HG03066 (cell line): ENCODE measurements at regions not wholly inside any gene's neighbourhood (a gene's known extent, or its start where the extent isn't known, plus 50 kb on each side); places are given as distances from the start of the nearest gene placed in this dataset.
"Not testable (repeated sequence)": the region's sequence is repeated elsewhere in the genome, so short reads cannot be mapped to it uniquely, and the experiment has no call there.

ENCODE experiments used
- ATAC-seq: cut with Tn5 transposase; IDR thresholded peaks from one replicate; pipeline ENCODE4 v1.9.1; 2021; ENCODE audit warnings: low read depth; ENCODE audit not compliant: unreplicated experiment

DNA sequence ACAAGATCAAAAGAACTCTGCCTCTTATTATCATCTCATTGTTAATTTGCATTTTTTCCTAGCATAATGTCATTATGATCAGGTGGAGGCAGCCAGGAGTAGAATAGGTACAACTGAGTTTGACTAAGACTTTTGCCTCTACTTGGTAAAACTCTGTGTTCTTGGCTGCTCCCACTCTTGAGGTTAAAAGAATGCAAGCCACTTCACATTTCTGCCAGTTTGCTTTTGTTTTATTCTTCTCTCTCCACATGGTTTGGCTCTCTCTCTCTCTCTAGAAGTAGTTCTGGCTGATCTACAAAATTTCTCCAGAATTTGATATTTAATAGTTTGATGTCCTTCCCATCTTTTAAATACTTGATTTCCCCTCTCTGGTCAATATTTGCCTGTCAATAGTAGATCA is 170.7 kb upstream of the E2F7 start:
- no peak for ATAC-seq

DNA sequence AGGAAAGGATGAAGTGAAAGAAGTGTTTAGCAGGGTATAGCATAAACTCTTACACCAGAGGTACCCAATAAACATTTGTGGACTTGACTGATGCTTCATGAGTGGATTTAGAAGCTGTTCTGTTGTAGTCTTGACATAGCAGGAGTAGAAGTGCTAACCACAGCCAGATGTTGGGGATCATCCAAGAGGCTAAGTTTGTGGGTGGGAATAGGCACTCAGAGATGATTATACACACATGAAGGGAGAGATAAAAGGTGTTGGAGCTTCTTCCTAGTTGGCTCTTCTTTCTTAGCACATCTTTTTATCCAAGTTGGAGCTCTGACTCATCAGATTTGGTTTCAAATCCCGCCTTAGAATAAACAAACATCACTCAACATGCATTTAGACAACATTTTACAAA is 166.7 kb upstream of the E2F7 start:
- no peak for ATAC-seq

GRCh38 chr12:77231501-77231918 is 166.1 kb upstream of the E2F7 start:
- ATAC-seq = no peak

GRCh38 chr12:77229640-77230442 is 164.5 kb upstream of the E2F7 start:
- no peak for ATAC-seq

DNA sequence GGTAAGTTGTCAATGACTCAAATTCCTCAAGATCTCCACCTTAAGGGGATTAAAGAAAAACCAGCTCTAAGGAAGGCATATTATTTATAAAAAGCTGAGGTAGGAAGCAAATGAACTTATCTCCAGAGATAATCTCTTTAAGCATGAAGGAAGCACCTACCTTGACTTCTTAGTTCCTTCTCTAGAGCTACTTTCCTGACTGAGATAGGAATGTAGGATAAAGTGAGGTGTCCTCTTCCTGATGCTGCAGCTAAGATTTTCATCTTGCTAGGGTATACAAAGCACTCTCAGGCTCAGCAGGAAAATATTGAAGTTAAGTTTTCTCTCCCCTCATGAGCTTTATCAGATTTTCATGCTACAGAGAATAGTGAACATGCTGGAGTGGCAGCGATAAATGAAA is 163.0 kb upstream of the E2F7 start:
- no peak for ATAC-seq

DNA sequence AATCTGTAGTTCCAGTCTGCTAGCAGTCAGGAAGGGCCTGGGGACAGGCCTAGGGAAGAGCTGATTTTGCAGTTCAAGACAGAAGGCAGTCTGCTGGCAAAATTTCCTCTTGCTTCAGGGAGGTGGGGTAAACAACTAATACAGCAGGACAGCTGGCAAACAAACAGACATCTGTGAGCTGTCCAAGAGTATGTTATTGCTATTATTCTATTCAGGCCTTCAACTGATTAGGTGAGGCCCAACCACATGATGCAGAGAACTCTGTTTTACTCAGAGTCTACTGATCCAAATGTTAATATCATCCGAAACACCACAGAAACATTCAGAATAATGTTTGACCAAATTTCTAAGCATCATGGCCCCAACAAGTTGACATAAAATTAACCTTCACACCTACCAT is 161.0 kb upstream of the E2F7 start:
- no peak for ATAC-seq

DNA sequence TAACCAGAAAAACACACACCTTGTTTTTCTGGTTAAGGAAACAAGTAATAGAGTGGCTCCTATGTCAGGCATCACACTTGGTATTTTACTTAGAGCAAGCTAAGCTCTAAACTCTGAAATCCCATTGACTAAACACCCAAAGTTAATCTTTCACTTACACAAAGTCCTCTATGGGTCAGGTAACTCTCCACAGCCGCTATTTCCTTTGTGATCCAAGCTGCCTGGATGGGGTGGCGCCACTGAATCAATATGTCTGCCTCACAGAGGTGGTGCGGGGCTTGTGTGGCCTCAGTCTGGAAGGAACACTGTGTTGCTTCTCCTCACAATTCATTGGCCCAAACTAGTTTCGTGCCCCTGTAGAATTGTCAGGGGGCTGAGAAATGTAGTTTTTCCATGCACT is 160.0 kb upstream of the E2F7 start:
- ATAC-seq = no peak

GRCh38 chr12:77224346-77224745 is 159.0 kb upstream of the E2F7 start:
- ATAC-seq = no peak

DNA sequence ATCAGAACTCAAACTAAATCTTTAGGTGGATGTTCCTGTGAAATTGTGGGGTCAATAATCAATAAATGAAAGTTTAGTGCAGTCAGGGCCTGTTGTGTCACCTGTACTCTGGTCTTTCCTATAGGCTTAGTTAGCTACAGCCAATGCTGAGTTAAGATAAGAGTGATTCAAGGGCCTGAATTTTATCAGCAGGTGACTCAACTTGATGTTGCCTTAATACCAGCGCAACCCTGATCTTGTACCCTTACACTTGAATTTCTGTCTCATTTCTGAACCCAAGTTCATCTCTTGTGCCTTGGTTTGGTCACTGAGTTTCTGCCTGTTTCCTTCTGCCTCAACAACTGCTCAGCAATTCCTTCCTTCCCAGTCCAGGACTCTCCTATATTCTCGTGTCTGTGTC is 157.0 kb upstream of the E2F7 start:
- no peak for ATAC-seq

DNA sequence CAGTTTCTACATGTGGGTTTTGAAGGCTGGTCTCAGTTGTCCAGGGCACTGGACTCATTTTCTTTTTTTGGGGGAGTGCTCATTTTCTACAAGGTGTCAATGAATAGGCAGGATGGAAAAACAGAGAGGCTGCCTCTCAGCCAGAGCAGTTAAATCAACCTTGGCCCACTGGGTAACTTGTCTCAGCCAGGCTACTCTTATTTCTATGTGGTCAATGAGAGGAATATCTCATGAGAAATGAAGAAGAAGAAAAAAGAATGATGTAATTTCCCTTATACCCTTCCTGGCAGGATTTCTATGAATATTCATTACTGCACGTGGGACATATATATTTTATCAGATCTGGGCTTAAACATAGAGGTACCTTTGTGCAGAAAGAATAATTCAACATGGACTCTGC is 155.2 kb upstream of the E2F7 start:
- ATAC-seq = no peak

DNA sequence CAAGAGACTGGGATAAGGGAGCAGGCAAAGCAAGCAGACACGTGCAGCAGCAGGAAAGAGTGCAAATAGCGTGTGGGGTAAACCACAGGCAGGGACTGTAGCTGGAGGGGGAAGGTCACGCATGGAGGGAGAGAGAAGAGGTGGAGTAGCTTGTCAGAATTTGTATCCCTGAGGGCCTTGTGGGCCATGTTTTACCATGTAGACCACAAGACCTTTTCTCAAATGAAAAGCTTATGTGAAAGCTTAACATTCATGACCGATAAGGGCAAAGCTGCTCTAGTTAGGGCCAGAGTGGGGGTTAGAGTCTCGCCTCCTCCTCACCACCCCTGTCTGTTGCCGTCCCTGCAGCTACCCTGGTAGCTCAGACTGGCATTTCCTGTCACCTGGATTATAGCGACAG is 152.9 kb upstream of the E2F7 start:
- no peak for ATAC-seq

DNA sequence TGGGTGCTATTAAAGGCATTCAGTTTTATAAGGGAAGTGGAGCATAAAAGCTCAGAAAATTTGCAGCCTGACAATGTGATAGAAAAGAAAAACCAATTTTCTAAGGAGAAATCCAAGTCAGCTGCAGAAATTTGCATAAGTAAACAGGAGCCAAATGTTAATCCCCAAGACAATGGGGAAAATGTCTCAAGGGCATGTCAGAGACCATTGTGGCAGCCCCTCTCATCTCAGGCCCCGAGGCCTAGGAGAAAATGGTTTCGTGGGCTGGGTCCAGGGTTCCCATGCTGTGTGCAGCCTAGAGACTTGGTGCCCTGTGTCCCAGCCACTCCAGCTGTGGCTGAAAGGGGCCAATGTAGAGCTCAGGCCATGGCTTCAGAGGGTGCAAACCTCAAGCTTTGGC is 150.8 kb upstream of the E2F7 start:
- not testable (repeated sequence) for ATAC-seq

GRCh38 chr12:77214136-77214535 is 148.8 kb upstream of the E2F7 start:
- ATAC-seq = no peak

GRCh38 chr12:77213319-77213718 is 147.9 kb upstream of the E2F7 start:
- no peak for ATAC-seq

DNA sequence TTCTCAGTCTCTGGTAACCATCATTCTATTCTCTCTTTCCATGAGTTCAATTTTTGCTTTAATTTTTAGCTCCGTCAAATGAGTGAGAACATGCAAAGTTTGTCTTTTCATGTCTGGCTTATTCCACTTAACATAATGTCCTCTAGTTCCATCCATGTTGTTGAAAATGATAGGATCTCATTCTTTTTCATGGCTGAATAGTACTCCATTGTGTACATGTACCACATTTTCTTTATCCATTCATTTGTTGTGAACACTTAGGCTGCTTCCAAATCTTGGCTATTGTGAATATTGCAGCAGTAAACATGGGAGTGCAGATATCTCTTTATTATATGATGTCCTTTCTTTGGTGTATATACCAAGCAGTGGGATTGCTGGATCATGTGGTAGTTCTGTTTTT is 145.4 kb upstream of the E2F7 start:
- ATAC-seq = no peak

DNA sequence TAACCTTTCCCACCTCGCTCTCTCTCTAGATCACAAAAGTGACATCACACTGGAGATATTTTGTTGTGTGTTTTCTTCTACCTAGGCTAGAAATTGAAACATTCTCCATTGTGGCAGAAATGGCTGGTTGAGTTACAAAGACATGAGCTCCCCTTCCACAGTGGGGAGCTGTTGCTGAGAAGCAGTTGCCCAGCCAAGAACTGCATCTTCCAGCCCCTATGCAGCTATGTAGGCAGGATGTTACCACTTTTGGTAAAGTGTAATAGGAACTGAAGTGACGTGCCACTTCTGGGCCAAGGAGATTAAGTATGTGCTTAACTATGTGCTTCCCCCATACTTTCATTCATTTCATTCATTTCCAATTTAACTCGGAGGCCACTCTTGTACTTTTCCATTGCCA is 138.7 kb upstream of the E2F7 start:
- ATAC-seq = no peak

- ATAC-seq = no peak
Observed at GRCh38 chr12:77202457-77203060, 137.2 kb upstream of the E2F7 start.

- no peak for ATAC-seq
Observed at GRCh38 chr12:77189901-77190416, 124.6 kb upstream of the E2F7 start.

- ATAC-seq = no peak
Observed at GRCh38 chr12:77189458-77189857, 124.1 kb upstream of the E2F7 start.

GRCh38 chr12:77179515-77179914 is 114.1 kb upstream of the E2F7 start:
- no peak for ATAC-seq

- ATAC-seq = no peak
Observed at GRCh38 chr12:77167801-77168200, 102.4 kb upstream of the E2F7 start.

- ATAC-seq = no peak
Observed at GRCh38 chr12:77166696-77167095, 101.3 kb upstream of the E2F7 start.
